HG02938 (cell line): ENCODE measurements at regions not wholly inside any gene's neighbourhood (a gene's known extent, or its start where the extent isn't known, plus 50 kb on each side); places are given as distances from the start of the nearest gene placed in this dataset.
"Not testable (repeated sequence)": the region's sequence is repeated elsewhere in the genome, so short reads cannot be mapped to it uniquely, and the experiment has no call there.

ENCODE experiments used
- ATAC-seq: cut with Tn5 transposase; IDR thresholded peaks from one replicate; pipeline ENCODE4 v1.9.1; 2021; ENCODE audit warnings: mild to moderate bottlenecking, moderate library complexity; ENCODE audit not compliant: unreplicated experiment

GRCh38 chr11:106152013-106152412 is 74.6 kb downstream of the AASDHPPT start:
- ATAC-seq: no peak

GRCh38 chr11:106152824-106153223 is 75.4 kb downstream of the AASDHPPT start:
- no peak for ATAC-seq

GRCh38 chr11:106156290-106156937 is 79.0 kb downstream of the AASDHPPT start:
- ATAC-seq: peak; percentile 63

GRCh38 chr11:106158406-106158805 is 80.9 kb downstream of the AASDHPPT start:
- no peak for ATAC-seq

- ATAC-seq: no peak
Measured at GRCh38 chr11:106159836-106160235, 82.4 kb downstream of the AASDHPPT start.

GRCh38 chr11:106160494-106160893 is 83.0 kb downstream of the AASDHPPT start:
- ATAC-seq: no peak

- no peak for ATAC-seq
Measured at GRCh38 chr11:106161775-106162634, 84.5 kb downstream of the AASDHPPT start.

- no peak for ATAC-seq
Measured at GRCh38 chr11:106167085-106167484, 89.6 kb downstream of the AASDHPPT start.

GRCh38 chr11:106172386-106172991 is 95.0 kb downstream of the AASDHPPT start:
- ATAC-seq: no peak

- ATAC-seq: no peak
Measured at GRCh38 chr11:106173291-106173690, 95.8 kb downstream of the AASDHPPT start.

GRCh38 chr11:106174003-106174402 is 96.5 kb downstream of the AASDHPPT start:
- ATAC-seq: not testable (repeated sequence)

GRCh38 chr11:106176817-106177216 is 99.4 kb downstream of the AASDHPPT start:
- no peak for ATAC-seq

- no peak for ATAC-seq
Measured at GRCh38 chr11:106177311-106177710, 99.8 kb downstream of the AASDHPPT start.

GRCh38 chr11:106178361-106178760 is 100.9 kb downstream of the AASDHPPT start:
- ATAC-seq: no peak

GRCh38 chr11:106179048-106179447 is 101.6 kb downstream of the AASDHPPT start:
- ATAC-seq: no peak

- ATAC-seq: no peak
Measured at GRCh38 chr11:106186630-106187029, 109.2 kb downstream of the AASDHPPT start.

GRCh38 chr11:106187860-106188456 is 110.5 kb downstream of the AASDHPPT start:
- no peak for ATAC-seq

GRCh38 chr11:106193956-106194355 is 116.5 kb downstream of the AASDHPPT start:
- ATAC-seq: no peak

- peak; percentile 53 for ATAC-seq
Measured at GRCh38 chr11:106197438-106197837, 120.0 kb downstream of the AASDHPPT start.

- ATAC-seq: no peak
Measured at GRCh38 chr11:106202935-106203620, 125.6 kb downstream of the AASDHPPT start.

- no peak for ATAC-seq
Measured at GRCh38 chr11:106208760-106209159, 131.3 kb downstream of the AASDHPPT start.
